Caco-2 (cell line): ENCODE measurements at regions not wholly inside any gene's neighbourhood (a gene's known extent, or its start where the extent isn't known, plus 50 kb on each side); places are given as distances from the start of the nearest gene placed in this dataset.

Experiments
- BruUV-seq: library from RNA; stranded (reverse); fragments of 400-500 nt; replicated peaks from 2 replicates; lab custom pipeline; 2021; lab: Mats Ljungman, UMichigan
- CTCF ChIA-PET: fragments of 300-600 bp; sonication (Branson Sonifier 250); formaldehyde crosslinking; loops from one replicate; lab custom pipeline; 2022; ENCODE audit warnings: antibody characterized with exemption; lab: Charles Lee
- POLR2A ChIA-PET: fragments of 300-600 bp; sonication (Branson Sonifier 250); formaldehyde crosslinking; loops from one replicate; lab custom pipeline; 2022; ENCODE audit warnings: antibody characterized with exemption; lab: Charles Lee
- DNase-seq, 2 experiments: peaks; one replicate each; pipeline versions ENCODE4 v3.0.0 to v3.0.0-alpha.2; 2020 to 2022
- H3K27me3 ChIP-seq: replicated peaks from 2 replicates; pipeline ENCODE4 v1.6.0; 2011; ENCODE audit warnings: low read length; ENCODE audit not compliant: control insufficient read depth, insufficient read depth
- H3K36me3 ChIP-seq: 2 replicates; pipeline ENCODE4 v1.5.1; 2011; ENCODE audit warnings: low read length; ENCODE audit not compliant: control insufficient read depth, insufficient read depth
- H3K4me1 ChIP-seq: fragments of 250-450 bp; sonication (Bioruptor Pico); 2 replicates; pipeline ENCODE4 v1.5.1; 2020; ENCODE audit warnings: mild to moderate bottlenecking
- H3K4me3 ChIP-seq: 2 replicates; pipeline ENCODE4 v1.5.1; 2011; ENCODE audit warnings: low read depth, mild to moderate bottlenecking, control low read depth, low read length
- H3K9me3 ChIP-seq: fragments of 250-450 bp; sonication (Bioruptor Pico); 2 replicates; pipeline ENCODE4 v1.5.1; 2020; ENCODE audit warnings: mild to moderate bottlenecking, moderate library complexity
- H3K27ac Mint-ChIP-seq: one replicate; pipeline ENCODE4 v1.8.0; 2022; ENCODE audit warnings: mixed read lengths; ENCODE audit not compliant: unreplicated experiment
- H3K27me3 Mint-ChIP-seq: one replicate; pipeline ENCODE4 v1.8.0; 2022; ENCODE audit warnings: mixed read lengths; ENCODE audit not compliant: insufficient read depth, unreplicated experiment
- H3K36me3 Mint-ChIP-seq: one replicate; pipeline ENCODE4 v1.8.0; 2022; ENCODE audit warnings: mild to moderate bottlenecking, mixed read lengths; ENCODE audit not compliant: insufficient read depth, unreplicated experiment
- H3K4me1 Mint-ChIP-seq: one replicate; pipeline ENCODE4 v1.8.0; 2022; ENCODE audit warnings: low read depth, mixed read lengths; ENCODE audit not compliant: unreplicated experiment
- H3K4me3 Mint-ChIP-seq: one replicate; pipeline ENCODE4 v1.8.0; 2022; ENCODE audit warnings: mild to moderate bottlenecking, moderate library complexity, mixed read lengths; ENCODE audit not compliant: unreplicated experiment
- H3K9me3 Mint-ChIP-seq: one replicate; pipeline ENCODE4 v1.8.0; 2022; ENCODE audit warnings: mixed read lengths; ENCODE audit not compliant: unreplicated experiment
- CTCF ChIP-seq, 2 experiments: fragments of 200-600 bp in 1 of 2; IDR thresholded peaks; 1 replicate in 1 of 2; 2 replicates in 1 of 2; pipeline versions ENCODE4 v1.5.1 to v1.8.0; 2011 to 2022; ENCODE audit warnings: antibody characterized with exemption in 1 of 2, control low read depth in 1 of 2, inconsistent platforms in 1 of 2, low read depth in 1 of 2, low read length in 1 of 2, mild to moderate bottlenecking in 1 of 2, moderate library complexity in 1 of 2; ENCODE audit not compliant: insufficient read depth in 1 of 2, severe bottlenecking in 1 of 2, unreplicated experiment in 1 of 2
- intact Hi-C: fragments of 100-400 bp; cut with micrococcal nuclease; formaldehyde crosslinking; loops from one replicate; pipeline ENCODE4 v1.10.0; 2022; ENCODE audit not compliant: unreplicated experiment

GRCh38 chr11:57881647-57882046 is 120.0 kb downstream of the CTNND1 start:
- Mint-ChIP-seq H3K4me3 (no peak overlapping the region), H3K36me3 (no peaks in the 10 kb centered on the region), H3K27ac (no peak overlapping the region), H3K27me3 (peaks cover 5% of the 10 kb centered on the region), H3K4me1 (no peaks in the 10 kb centered on the region), H3K9me3 (no peaks in the 10 kb centered on the region)
- BruUV-seq: no TSS peak
- H3K36me3 ChIP-seq: no peaks in the 10 kb centered on the region
- H3K27me3 ChIP-seq: no peaks in the 10 kb centered on the region
- H3K9me3 ChIP-seq: no peaks in the 10 kb centered on the region
- no peak overlapping the region for H3K4me3 ChIP-seq
- intact Hi-C loops: no loop called here
- DNase-seq: no peak
- no peaks in the 10 kb centered on the region for H3K4me1 ChIP-seq
- ChIA-PET CTCF (no interaction called here), POLR2A (no interaction called here)
- TF ChIP-seq CTCF (IDR thresholded peaks at IDR 0.05; ENCODE audit: insufficient read depth in 1 of 2, low read depth in 1 of 2, low read length in 1 of 2, severe bottlenecking in 1 of 2, unreplicated experiment in 1 of 2): no peak

GRCh38 chr11:57883630-57884029 is 122.0 kb downstream of the CTNND1 start:
- no peaks in the 10 kb centered on the region for H3K4me1 Mint-ChIP-seq
- DNase-seq: no peak
- H3K4me3 Mint-ChIP-seq: no peak overlapping the region
- no TSS peak for BruUV-seq
- ChIA-PET CTCF (no interaction called here), POLR2A (no interaction called here)
- no peaks in the 10 kb centered on the region for H3K9me3 Mint-ChIP-seq
- no peak overlapping the region for H3K27ac Mint-ChIP-seq
- H3K36me3 Mint-ChIP-seq: no peaks in the 10 kb centered on the region
- no peaks in the 10 kb centered on the region for H3K9me3 ChIP-seq
- TF ChIP-seq CTCF (IDR thresholded peaks at IDR 0.05; ENCODE audit: insufficient read depth in 1 of 2, low read depth in 1 of 2, low read length in 1 of 2, severe bottlenecking in 1 of 2, unreplicated experiment in 1 of 2): no peak
- intact Hi-C loops: no loop called here
- no peak overlapping the region for H3K4me3 ChIP-seq
- no peaks in the 10 kb centered on the region for H3K27me3 ChIP-seq
- peaks cover 4% of the 10 kb centered on the region for H3K27me3 Mint-ChIP-seq
- no peaks in the 10 kb centered on the region for H3K4me1 ChIP-seq
- no peaks in the 10 kb centered on the region for H3K36me3 ChIP-seq

GRCh38 chr11:57885298-57886050 is 123.9 kb downstream of the CTNND1 start:
- no peaks in the 10 kb centered on the region for H3K27me3 Mint-ChIP-seq
- Histone ChIP-seq H3K4me1 (no peaks in the 10 kb centered on the region), H3K36me3 (no peaks in the 10 kb centered on the region), H3K4me3 (no peak overlapping the region), H3K27me3 (no peaks in the 10 kb centered on the region), H3K9me3 (no peaks in the 10 kb centered on the region)
- H3K4me1 Mint-ChIP-seq: no peaks in the 10 kb centered on the region
- ChIA-PET CTCF (no interaction called here), POLR2A (no interaction called here)
- no peaks in the 10 kb centered on the region for H3K9me3 Mint-ChIP-seq
- H3K27ac Mint-ChIP-seq: no peak overlapping the region
- no peak for TF ChIP-seq CTCF (IDR thresholded peaks at IDR 0.05; ENCODE audit: insufficient read depth in 1 of 2, low read depth in 1 of 2, low read length in 1 of 2, severe bottlenecking in 1 of 2, unreplicated experiment in 1 of 2)
- intact Hi-C loops: no loop called here
- DNase-seq: peak; percentile 40 to 43
- no TSS peak for BruUV-seq
- no peak overlapping the region for H3K4me3 Mint-ChIP-seq
- no peaks in the 10 kb centered on the region for H3K36me3 Mint-ChIP-seq
